Loucy (cell line): ENCODE measurements at regions not wholly inside any gene's neighbourhood (a gene's known extent, or its start where the extent isn't known, plus 50 kb on each side); places are given as distances from the start of the nearest gene placed in this dataset.

Source experiments
- EZH2phosphoT487 ChIP-seq: fragments of 200-600 bp; IDR thresholded peaks from 2 replicates; pipeline ENCODE4 v1.6.1; 2018; ENCODE audit warnings: antibody characterized with exemption, mild to moderate bottlenecking, moderate library complexity, borderline replicate concordance
- TF ChIP-seq, protein P1 (sequence below): fragments of 200-600 bp; sonication (generic); conservative IDR thresholded peaks from 2 replicates; pipeline ENCODE4 v1.5.1; 2014; ENCODE audit warnings: mild to moderate bottlenecking, antibody characterized with exemption, low read length

DNA sequence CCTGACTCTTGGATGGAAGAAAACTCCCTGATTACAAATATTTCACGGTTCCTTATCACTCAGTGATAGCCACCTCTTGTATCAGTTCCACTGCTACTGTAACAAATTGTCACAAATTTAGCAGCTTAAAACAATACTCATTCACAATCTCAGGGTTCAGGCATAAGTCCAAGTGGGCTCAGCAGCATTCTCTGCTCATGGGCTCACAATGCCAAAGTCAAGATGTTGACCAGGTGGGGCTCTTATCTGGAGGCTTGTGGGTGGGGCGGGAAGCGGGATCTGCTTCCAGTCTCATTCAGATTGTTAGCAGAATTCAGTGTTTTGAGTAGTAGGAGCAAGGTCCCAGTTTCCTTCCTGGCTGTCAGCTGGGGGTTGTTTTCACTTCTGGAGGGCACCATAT is 137.3 kb upstream of the FAM78B start:
- TF ChIP-seq, protein P1, sequence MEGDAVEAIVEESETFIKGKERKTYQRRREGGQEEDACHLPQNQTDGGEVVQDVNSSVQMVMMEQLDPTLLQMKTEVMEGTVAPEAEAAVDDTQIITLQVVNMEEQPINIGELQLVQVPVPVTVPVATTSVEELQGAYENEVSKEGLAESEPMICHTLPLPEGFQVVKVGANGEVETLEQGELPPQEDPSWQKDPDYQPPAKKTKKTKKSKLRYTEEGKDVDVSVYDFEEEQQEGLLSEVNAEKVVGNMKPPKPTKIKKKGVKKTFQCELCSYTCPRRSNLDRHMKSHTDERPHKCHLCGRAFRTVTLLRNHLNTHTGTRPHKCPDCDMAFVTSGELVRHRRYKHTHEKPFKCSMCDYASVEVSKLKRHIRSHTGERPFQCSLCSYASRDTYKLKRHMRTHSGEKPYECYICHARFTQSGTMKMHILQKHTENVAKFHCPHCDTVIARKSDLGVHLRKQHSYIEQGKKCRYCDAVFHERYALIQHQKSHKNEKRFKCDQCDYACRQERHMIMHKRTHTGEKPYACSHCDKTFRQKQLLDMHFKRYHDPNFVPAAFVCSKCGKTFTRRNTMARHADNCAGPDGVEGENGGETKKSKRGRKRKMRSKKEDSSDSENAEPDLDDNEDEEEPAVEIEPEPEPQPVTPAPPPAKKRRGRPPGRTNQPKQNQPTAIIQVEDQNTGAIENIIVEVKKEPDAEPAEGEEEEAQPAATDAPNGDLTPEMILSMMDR = no peak
- TF ChIP-seq EZH2phosphoT487 = no peak
